Sigmoid colon (tissue), 6 donors: ENCODE measurements at regions not wholly inside any gene's neighbourhood (a gene's known extent, or its start where the extent isn't known, plus 50 kb on each side); places are given as distances from the start of the nearest gene placed in this dataset.
"Not testable (repeated sequence)": the region's sequence is repeated elsewhere in the genome, so short reads cannot be mapped to it uniquely, and the experiment has no call there.

ENCODE experiments used
- DNase-seq: peaks from one replicate; pipeline ENCODE4 v3.0.0-alpha.2; 2019
- H3K27ac ChIP-seq, 4 donors: fragments of 200-600 bp; sonication (generic); one replicate each; pipeline ENCODE4 v1.5.1; 2016 to 2019; ENCODE audit warnings: mild to moderate bottlenecking in 1 of 4
- H3K27me3 ChIP-seq, 3 donors: fragments of 200-600 bp; sonication (generic); one replicate each; pipeline ENCODE4 v1.5.1; 2019; ENCODE audit warnings: mild to moderate bottlenecking in 1 of 3
- H3K36me3 ChIP-seq, 4 donors: fragments of 200-600 bp; sonication (generic); one replicate each; pipeline ENCODE4 v1.5.1; 2016 to 2019
- H3K4me1 ChIP-seq, 4 donors: fragments of 200-600 bp; sonication (generic); one replicate each; pipeline ENCODE4 v1.5.1; 2017 to 2019
- H3K4me3 ChIP-seq, 4 donors: fragments of 200-600 bp; sonication (generic); one replicate each; pipeline ENCODE4 v1.5.1; 2017 to 2019; ENCODE audit warnings: mild to moderate bottlenecking in 2 of 4, moderate library complexity in 1 of 4
- H3K9me3 ChIP-seq, 4 donors: fragments of 200-600 bp in 3 of 4; sonication (generic) in 3 of 4; one replicate each; pipeline versions ENCODE4 v1.5.1 to v1.6.1; 2013 to 2019
- EP300 ChIP-seq, 4 donors: sonication (generic); formaldehyde crosslinking; IDR thresholded peaks; one replicate each; pipeline ENCODE4 v1.6.1; 2017; ENCODE audit warnings: antibody characterized with exemption in 4 of 4
- POLR2A ChIP-seq, 2 donors: fragments of 450-650 bp; IDR thresholded peaks; one replicate each; pipeline ENCODE4 v1.6.1; 2016; ENCODE audit warnings: antibody characterized with exemption in 2 of 2, mild to moderate bottlenecking in 2 of 2, moderate library complexity in 2 of 2
- POLR2AphosphoS5 ChIP-seq, 4 donors: sonication (generic); formaldehyde crosslinking; IDR thresholded peaks; one replicate each; pipeline ENCODE4 v1.6.1; 2017; ENCODE audit warnings: antibody characterized with exemption in 4 of 4
- WGBS, 2 donors: extraction: QIAGEN DNeasy Blood & Tissue Kit; methylation state at CpG; one replicate each; pipeline ENCODE4 v1.1.7; 2013; 5-methylcytosine and 5-hydroxymethylcytosine counted together
- intact Hi-C: fragments of 100-400 bp; cut with DNase I; formaldehyde crosslinking; loops from one replicate; pipeline ENCODE4 v1.15.1; 2023
- TF ChIP-seq, protein P1 (sequence below), 4 experiments: fragments of 450-650 bp in 3 of 4; fragments of 200-600 bp in 1 of 4; IDR thresholded peaks; one replicate each; pipeline ENCODE4 v1.5.1; 2016 to 2019; ENCODE audit warnings: antibody characterized with exemption in 4 of 4, mild to moderate bottlenecking in 3 of 4, moderate library complexity in 2 of 4
- donor health status: healthy with polysubstance abuse.
- donor health status: healthy.

DNA sequence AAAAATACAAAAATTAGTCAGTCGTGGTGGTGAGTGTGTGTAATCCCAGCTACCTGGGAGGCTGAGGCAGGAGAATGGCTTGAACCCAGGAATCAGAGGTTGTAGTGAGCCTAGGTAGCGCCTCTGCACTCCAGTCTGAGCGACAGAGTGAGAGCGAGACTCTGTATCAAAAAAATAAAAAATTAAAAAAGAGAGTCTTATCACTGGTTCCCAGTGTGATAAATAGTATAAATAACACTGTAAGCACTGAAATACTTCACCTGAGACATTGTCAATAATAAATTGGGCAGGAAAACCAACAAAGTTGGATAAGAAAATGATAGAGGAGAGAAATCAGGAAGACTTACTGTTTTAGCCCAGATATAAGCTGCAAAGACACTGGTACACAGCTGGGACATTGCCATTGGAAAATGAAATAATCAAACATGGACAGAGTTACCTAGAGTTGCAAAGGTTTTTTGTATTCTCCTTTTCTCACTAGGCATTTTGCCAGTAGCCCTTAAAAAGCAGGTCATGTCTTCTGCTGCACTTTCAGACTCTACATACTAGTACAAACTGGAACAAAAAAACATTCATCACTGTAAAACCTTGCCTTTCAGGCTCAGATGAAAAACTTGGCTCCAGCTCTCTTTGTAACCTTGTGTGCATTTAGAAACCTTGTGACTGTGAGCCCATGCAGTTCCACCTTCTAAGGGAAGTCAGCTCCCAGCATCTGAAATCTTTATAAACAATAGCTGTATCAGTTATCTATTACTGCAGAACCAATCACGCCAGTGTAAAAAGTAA is 55.0 kb upstream of the PPP1R2C start:
- no peak overlapping the region for H3K4me3 ChIP-seq
- no peak overlapping the region for H3K27ac ChIP-seq
- peaks cover 0 to 3% (median 0%) of the 10 kb centered on the region in 4 donors for H3K9me3 ChIP-seq
- intact Hi-C loops = no loop called here
- no peaks in the 10 kb centered on the region for H3K4me1 ChIP-seq
- TF ChIP-seq POLR2A (IDR thresholded peaks at IDR 0.05) (no peak), EP300 (IDR thresholded peaks at IDR 0.05) (no peak), POLR2AphosphoS5 (IDR thresholded peaks at IDR 0.05) (no peak)
- TF ChIP-seq, protein P1, sequence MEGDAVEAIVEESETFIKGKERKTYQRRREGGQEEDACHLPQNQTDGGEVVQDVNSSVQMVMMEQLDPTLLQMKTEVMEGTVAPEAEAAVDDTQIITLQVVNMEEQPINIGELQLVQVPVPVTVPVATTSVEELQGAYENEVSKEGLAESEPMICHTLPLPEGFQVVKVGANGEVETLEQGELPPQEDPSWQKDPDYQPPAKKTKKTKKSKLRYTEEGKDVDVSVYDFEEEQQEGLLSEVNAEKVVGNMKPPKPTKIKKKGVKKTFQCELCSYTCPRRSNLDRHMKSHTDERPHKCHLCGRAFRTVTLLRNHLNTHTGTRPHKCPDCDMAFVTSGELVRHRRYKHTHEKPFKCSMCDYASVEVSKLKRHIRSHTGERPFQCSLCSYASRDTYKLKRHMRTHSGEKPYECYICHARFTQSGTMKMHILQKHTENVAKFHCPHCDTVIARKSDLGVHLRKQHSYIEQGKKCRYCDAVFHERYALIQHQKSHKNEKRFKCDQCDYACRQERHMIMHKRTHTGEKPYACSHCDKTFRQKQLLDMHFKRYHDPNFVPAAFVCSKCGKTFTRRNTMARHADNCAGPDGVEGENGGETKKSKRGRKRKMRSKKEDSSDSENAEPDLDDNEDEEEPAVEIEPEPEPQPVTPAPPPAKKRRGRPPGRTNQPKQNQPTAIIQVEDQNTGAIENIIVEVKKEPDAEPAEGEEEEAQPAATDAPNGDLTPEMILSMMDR (IDR thresholded peaks at IDR 0.05) = no peak
- DNase-seq = no peak
- H3K27me3 ChIP-seq = no peaks in the 10 kb centered on the region
- 94 to 95% methylated on average over 5 of the region's 5 CpGs for WGBS, 2 donors
- H3K36me3 ChIP-seq = no peaks in the 10 kb centered on the region

DNA sequence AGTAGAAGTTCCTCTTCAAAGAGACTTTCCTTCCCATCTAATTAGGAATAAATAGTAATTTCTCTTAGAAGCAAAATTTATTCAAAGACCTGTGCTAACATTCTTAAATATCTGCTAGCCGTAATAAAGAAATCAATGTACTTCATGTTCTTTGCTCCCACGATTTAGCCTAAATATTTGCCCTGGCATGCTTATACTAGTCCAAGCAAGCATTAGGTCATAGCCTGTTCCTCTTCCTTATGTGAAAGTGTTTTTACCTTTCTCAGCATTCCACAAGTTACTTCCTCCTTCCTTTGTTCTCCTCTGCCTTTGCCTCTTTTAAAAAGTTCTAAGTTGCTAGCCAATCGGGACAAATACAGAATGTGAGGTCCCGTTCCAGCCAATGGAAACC is 55.6 kb upstream of the PPP1R2C start:
- DNase-seq, H3K4me1 ChIP-seq, H3K27me3 ChIP-seq, intact Hi-C loops, H3K4me3 ChIP-seq, H3K9me3 ChIP-seq, H3K27ac ChIP-seq, H3K36me3 ChIP-seq: not testable (repeated sequence)
- WGBS, 2 donors = 40 to 73% methylated on average over 4 of the region's 4 CpGs

DNA sequence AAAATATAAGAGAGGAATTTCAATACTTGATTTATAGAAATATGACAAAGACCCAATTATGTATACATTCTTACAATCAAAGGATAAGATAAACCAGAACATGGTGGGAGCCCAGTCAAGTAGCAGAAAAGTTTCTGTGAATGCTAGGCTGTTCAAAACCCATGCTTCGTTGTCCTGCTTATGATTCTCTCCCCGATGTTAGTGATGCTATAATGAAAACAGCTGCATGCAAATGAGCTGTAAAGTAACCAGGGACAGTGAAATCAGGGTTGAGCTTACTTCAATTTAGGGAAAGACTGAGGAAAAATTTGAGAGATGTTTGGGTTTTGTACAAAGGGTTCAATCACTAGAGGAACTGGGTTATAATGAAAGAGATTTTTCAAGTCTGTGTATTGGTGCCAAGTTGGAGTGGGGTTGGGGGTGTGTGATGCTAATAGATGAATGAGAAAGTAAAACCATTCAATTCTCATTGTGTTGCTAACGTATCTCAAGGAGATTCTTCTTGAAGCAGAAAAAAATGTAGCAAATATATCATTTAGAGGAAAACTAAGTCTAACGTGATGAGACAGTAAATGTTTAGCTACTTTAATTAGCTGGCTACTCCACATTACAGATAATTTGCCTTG is 59.3 kb upstream of the PPP1R2C start:
- H3K9me3 ChIP-seq = no peaks in the 10 kb centered on the region

DNA sequence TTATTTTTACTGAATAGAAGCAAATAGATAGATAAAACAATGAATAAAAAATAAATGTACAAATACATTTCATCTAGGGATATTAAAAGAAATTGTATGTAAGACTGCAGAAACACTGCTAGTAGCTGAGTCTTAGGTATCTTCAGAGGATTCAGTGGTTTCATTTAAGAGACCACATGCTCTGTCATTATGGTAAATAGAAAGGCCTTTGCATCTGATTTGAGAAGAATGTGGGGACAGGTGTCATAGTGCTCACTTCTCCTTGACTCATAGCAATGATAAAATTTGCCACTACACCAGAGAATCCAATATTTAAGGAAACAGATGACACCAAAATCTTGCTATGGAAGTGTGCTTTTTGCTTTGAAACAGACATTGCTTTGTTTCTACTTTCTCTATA is 59.8 kb upstream of the PPP1R2C start:
- H3K4me3 ChIP-seq = no peak overlapping the region
- TF ChIP-seq POLR2A (IDR thresholded peaks at IDR 0.05) (no peak), POLR2AphosphoS5 (IDR thresholded peaks at IDR 0.05) (no peak)
- TF ChIP-seq, protein P1 (IDR thresholded peaks at IDR 0.05) = no peak
- DNase-seq = no peak
- no peaks in the 10 kb centered on the region for H3K4me1 ChIP-seq
- no peaks in the 10 kb centered on the region for H3K27me3 ChIP-seq
- H3K36me3 ChIP-seq = no peaks in the 10 kb centered on the region
- intact Hi-C loops = no loop called here
- no peak overlapping the region for H3K27ac ChIP-seq
- H3K9me3 ChIP-seq = no peaks in the 10 kb centered on the region

More for the DNA sequence above, 59.3 kb upstream of the PPP1R2C start:
- DNase-seq = no peak
- WGBS, 2 donors = 50 to 72% methylated on average over 4 of the region's 4 CpGs
- no peak overlapping the region for H3K27ac ChIP-seq
- no peak overlapping the region for H3K4me3 ChIP-seq
- no peaks in the 10 kb centered on the region for H3K36me3 ChIP-seq
- intact Hi-C loops = no loop called here
- no peaks in the 10 kb centered on the region for H3K4me1 ChIP-seq
- TF ChIP-seq POLR2A (IDR thresholded peaks at IDR 0.05) (no peak), EP300 (IDR thresholded peaks at IDR 0.05) (no peak), POLR2AphosphoS5 (IDR thresholded peaks at IDR 0.05) (no peak)
- TF ChIP-seq, protein P1 (IDR thresholded peaks at IDR 0.05) = no peak
- H3K27me3 ChIP-seq = no peaks in the 10 kb centered on the region

DNA sequence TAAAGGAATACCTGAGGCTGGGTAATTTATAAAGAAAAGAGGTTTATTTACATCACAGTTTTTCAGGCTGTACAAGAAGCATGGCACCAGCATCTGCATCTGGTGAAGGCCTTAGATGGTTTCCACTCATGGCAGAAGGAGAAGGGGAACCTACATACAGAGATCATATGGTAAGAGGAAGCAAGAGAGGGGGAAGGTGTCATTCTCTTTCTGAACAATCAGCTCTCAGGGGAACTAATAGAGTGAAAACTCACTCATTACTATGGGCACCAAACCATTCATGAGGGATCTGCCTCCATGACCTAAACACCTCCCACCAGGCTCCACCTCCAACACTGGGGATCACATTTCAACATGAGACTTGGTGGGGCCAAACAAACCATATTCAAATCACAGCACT is 61.7 kb upstream of the PPP1R2C start:
- TF ChIP-seq POLR2A (IDR thresholded peaks at IDR 0.05) (no peak), POLR2AphosphoS5 (IDR thresholded peaks at IDR 0.05) (no peak), EP300 (IDR thresholded peaks at IDR 0.05) (no peak)
- TF ChIP-seq, protein P1 (IDR thresholded peaks at IDR 0.05) = no peak
- H3K4me1 ChIP-seq = no peaks in the 10 kb centered on the region
- intact Hi-C loops = no loop called here
- H3K9me3 ChIP-seq = no peaks in the 10 kb centered on the region
- H3K27ac ChIP-seq = no peak overlapping the region
- DNase-seq = no peak
- H3K36me3 ChIP-seq = no peaks in the 10 kb centered on the region
- H3K4me3 ChIP-seq = no peak overlapping the region
- H3K27me3 ChIP-seq = no peaks in the 10 kb centered on the region
